ENCODE measurements at regions not wholly inside any gene's neighbourhood (a gene's known extent, or its start where the extent isn't known, plus 50 kb on each side); places are given as distances from the start of the nearest gene placed in this dataset.

- TF ChIP-seq POLR2AphosphoS5 (IDR thresholded peaks at IDR 0.05; ENCODE audit: low read depth, low read length) (no peak), POLR2A (IDR thresholded peaks at IDR 0.05; ENCODE audit: low read depth, low read length) (no peak), TAF1 (IDR thresholded peaks at IDR 0.05; ENCODE audit: low read depth, low read length) (no peak), PAX5 (IDR thresholded peaks at IDR 0.05; ENCODE audit: insufficient read depth, low read length, severe bottlenecking) (no peak), POU2F2 (IDR thresholded peaks at IDR 0.05; ENCODE audit: low read depth, low read length) (no peak)
Observed at GRCh38 chr20:12211361-12211760, 293.7 kb downstream of the BTBD3 start.

All from GM12891 (cell line).